Panc1 (cell line): ENCODE measurements at regions not wholly inside any gene's neighbourhood (a gene's known extent, or its start where the extent isn't known, plus 50 kb on each side); places are given as distances from the start of the nearest gene placed in this dataset.

Experiments used
- CTCF ChIP-seq: fragments of 450-650 bp; IDR thresholded peaks from 2 replicates; pipeline ENCODE4 v1.5.1; 2017; ENCODE audit warnings: mild to moderate bottlenecking
- TF ChIP-seq, protein P1 (sequence below), 2 experiments: IDR thresholded peaks; 2 replicates each; pipeline ENCODE4 v1.6.1; 2011 to 2012; ENCODE audit warnings: low read depth in 2 of 2, control low read depth in 1 of 2, low read length in 1 of 2, mild to moderate bottlenecking in 1 of 2, moderate library complexity in 1 of 2; ENCODE audit not compliant: insufficient read depth in 1 of 2

- TF ChIP-seq CTCF: no peak
- TF ChIP-seq, protein P1, sequence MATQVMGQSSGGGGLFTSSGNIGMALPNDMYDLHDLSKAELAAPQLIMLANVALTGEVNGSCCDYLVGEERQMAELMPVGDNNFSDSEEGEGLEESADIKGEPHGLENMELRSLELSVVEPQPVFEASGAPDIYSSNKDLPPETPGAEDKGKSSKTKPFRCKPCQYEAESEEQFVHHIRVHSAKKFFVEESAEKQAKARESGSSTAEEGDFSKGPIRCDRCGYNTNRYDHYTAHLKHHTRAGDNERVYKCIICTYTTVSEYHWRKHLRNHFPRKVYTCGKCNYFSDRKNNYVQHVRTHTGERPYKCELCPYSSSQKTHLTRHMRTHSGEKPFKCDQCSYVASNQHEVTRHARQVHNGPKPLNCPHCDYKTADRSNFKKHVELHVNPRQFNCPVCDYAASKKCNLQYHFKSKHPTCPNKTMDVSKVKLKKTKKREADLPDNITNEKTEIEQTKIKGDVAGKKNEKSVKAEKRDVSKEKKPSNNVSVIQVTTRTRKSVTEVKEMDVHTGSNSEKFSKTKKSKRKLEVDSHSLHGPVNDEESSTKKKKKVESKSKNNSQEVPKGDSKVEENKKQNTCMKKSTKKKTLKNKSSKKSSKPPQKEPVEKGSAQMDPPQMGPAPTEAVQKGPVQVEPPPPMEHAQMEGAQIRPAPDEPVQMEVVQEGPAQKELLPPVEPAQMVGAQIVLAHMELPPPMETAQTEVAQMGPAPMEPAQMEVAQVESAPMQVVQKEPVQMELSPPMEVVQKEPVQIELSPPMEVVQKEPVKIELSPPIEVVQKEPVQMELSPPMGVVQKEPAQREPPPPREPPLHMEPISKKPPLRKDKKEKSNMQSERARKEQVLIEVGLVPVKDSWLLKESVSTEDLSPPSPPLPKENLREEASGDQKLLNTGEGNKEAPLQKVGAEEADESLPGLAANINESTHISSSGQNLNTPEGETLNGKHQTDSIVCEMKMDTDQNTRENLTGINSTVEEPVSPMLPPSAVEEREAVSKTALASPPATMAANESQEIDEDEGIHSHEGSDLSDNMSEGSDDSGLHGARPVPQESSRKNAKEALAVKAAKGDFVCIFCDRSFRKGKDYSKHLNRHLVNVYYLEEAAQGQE (IDR thresholded peaks at IDR 0.05; ENCODE audit: insufficient read depth in 1 of 2, low read depth in 2 of 2, low read length in 1 of 2): no peak
Measured at GRCh38 chr12:126811391-126811790, 1455.6 kb upstream of the TMEM132C start.
